ENCODE measurements at regions not wholly inside any gene's neighbourhood (a gene's known extent, or its start where the extent isn't known, plus 50 kb on each side); places are given as distances from the start of the nearest gene placed in this dataset.

DNA sequence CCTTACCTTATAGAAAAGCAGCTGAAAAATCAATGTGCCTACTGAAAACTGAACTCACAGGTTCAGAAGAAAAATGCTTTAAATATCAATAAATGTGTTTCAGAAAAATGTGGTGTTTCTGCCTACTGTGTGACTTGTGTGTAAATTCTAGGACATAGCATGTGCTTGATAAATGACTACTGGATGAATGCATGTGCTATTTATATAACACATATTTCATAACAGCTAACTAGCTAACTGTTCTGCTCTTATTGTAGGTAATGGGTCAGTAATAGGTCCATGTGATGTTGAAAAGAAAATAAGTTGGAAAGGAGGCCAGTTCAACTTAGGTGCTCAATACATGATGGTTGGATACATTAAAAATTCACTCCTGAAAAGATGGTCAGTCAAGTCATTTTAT lies 993.0 kb upstream of the LCORL start:
- no peak for FAIRE-seq

DNA sequence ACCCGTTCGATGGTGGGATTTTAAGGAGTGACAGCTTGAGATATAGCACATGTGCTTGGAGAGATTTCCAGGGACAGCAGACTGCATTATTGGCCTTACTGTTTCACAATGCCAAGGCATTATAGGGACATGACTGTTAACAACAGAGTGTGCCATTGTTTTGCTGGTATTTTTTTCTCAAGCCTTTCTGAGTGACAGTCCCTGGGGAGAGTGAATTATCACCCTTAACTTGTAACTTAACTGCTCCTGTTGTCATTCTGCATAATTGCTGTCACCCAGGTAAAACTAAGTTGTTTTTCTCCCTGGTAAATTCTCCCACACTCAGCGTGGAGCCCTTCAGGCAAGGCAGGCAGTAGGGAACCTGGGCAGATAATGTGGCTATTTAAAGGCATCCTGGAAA lies 989.2 kb upstream of the LCORL start:
- no peak for FAIRE-seq

DNA sequence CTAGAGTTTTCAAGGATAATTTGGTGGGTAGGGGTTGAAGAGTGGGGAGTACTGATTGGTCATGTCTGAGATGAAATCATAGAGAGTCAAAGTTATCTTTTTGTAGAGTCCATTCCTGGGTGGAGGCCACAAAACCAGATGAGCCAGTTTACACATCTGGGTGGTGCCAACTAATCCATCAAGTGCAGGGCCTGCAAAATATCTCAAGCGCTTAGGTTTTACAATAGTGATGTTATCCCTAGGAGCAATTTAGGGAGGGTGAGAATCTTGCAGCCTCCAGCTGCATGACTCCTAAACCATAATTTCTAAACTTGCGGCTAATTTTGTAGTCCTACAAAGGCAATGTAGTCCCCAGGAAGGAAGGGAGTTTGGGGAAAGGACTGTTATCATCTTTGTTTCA lies 988.3 kb upstream of the LCORL start:
- peak; percentile 23 for FAIRE-seq

- FAIRE-seq = no peak
Observed at GRCh38 chr4:19005211-19005610, 983.7 kb upstream of the LCORL start.

DNA sequence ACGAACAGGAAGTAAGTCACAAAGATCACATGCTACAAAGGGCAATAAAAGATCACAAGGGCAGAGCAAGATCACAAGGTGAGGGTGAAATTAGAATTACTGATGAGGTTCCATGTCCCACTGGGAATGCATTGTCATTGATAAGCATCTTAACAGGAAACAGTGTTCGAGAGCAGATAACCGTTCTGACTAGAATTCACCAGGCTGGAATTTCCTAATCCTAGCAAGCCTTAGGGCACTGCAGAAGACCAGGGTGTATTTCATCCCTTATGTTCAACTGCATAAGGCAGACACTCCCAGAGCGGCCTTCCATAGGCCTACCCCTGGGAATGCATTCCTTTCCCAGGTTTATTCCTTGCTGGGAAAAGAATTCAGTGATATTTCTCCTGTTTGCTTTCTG lies 980.6 kb upstream of the LCORL start:
- no peak for FAIRE-seq

- FAIRE-seq = no peak
Observed at GRCh38 chr4:18999595-18999994, 978.0 kb upstream of the LCORL start.

GRCh38 chr4:18981234-18981615 lies 959.7 kb upstream of the LCORL start:
- FAIRE-seq = no peak

DNA sequence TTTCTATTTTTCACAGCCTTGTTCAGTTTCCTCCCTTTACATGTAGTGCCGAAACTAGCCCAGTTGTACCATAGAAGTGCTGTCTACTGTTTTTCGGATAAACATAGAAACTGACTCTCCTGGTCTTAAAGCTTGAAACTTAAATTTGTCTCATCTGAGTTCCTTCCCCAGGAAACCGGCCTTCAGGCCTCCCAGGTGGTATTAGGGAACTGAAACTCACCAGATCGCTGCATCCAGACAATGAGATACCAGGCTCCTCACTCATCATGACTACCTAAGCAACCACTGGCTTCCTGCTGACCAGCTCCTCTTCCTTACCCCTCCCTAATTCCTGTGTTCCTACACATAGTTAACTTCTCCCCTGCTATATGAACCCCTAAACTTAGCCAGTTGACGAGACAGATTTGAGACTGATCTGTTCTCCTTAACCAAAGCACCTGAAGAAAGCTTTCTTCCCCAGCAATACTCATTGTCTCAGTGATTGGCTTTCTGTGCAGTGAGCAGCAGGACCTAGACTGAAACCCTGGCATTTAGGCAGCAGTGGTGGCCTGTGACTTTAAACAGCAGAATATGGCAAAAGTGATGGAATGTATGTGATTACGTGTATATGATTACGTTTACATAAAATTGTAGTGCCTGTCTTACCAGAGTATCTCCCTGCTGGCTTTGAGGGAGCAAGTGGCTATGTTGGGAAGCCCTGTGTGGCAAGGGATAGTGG lies 959.1 kb upstream of the LCORL start:
- no peak for FAIRE-seq

DNA sequence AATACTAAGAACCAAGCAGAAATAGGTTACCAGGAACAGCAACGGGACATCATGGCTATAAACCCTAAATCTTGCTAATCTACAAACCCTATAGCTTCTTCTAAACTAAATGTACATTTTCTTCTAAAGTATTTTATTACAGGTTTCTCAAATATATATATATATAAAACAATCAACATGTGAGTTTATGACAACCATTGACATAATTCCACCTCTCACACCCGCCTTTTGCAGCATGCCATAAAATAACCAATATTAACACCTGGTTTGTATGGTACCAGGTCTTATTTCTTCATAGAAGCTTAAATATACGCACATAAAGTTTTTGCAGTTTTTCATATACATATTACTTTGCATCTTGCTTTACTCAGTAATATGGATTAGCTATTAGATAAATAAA lies 955.3 kb upstream of the LCORL start:
- no peak for FAIRE-seq

GRCh38 chr4:18975916-18976808 lies 954.6 kb upstream of the LCORL start:
- FAIRE-seq = no peak

- no peak for FAIRE-seq
Observed at GRCh38 chr4:18973296-18973695, 951.7 kb upstream of the LCORL start.

GRCh38 chr4:18961879-18962278 lies 940.3 kb upstream of the LCORL start:
- no peak for FAIRE-seq

DNA sequence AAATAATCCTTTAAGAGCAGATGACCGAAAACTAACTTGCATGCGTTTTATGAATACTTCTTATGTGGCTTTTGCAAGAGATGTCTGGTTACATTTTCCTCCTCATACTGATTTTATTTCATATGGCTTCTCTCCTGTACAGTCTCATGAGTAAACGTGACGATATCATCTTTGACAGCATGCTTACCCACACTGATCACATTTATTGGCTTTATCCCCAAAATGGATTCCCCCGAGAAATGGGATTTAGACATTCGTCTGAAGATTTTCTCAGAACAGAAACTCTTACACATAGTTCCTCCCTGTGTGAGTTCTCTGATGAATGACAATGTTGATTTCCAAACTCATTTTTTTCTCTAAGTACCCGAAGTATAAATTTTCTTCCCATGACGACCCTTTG lies 939.7 kb upstream of the LCORL start:
- no peak for FAIRE-seq

DNA sequence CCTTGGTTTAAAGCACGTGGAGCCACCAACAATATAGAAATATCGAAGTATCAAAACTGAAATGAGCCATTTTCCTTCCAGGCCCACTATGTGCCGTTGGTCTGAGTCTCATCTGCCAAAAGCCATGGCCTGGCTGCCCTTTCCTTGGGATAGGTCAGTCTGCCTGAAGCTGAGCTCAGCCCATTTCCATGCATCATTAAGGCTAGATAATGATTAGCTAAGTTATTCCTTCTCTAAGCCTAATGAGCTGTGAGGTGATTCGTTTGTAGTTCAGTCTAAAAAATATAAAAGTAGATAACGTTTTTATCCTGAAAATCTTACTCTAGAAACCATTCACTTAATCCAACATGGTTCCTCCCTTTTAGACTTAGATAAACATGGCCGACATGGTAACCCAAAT lies 936.2 kb upstream of the LCORL start:
- FAIRE-seq = no peak

GRCh38 chr4:18954538-18954937 lies 933.0 kb upstream of the LCORL start:
- peak; percentile 58 for FAIRE-seq

GRCh38 chr4:18953613-18954012 lies 932.1 kb upstream of the LCORL start:
- no peak for FAIRE-seq

DNA sequence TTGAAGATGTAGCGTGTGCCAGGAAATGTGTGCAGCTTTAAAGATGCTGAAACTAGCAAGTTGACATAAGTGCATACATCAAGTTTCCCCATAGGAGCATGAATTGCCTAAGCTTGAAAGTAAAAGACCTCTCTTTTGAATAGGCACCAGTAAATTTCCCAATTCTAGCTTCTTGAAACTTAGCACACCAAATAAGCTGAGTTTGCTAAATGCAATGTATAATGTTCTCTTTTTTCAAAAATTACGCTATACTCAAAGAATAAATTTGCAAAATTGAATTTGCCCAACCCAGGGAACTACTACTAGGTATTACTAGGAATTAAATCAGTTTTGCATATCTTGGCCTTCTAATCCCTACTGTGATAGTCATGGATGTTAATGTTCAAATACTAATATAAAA lies 923.9 kb upstream of the LCORL start:
- FAIRE-seq = no peak

- FAIRE-seq = no peak
Observed at GRCh38 chr4:18942874-18943273, 921.3 kb upstream of the LCORL start.

DNA sequence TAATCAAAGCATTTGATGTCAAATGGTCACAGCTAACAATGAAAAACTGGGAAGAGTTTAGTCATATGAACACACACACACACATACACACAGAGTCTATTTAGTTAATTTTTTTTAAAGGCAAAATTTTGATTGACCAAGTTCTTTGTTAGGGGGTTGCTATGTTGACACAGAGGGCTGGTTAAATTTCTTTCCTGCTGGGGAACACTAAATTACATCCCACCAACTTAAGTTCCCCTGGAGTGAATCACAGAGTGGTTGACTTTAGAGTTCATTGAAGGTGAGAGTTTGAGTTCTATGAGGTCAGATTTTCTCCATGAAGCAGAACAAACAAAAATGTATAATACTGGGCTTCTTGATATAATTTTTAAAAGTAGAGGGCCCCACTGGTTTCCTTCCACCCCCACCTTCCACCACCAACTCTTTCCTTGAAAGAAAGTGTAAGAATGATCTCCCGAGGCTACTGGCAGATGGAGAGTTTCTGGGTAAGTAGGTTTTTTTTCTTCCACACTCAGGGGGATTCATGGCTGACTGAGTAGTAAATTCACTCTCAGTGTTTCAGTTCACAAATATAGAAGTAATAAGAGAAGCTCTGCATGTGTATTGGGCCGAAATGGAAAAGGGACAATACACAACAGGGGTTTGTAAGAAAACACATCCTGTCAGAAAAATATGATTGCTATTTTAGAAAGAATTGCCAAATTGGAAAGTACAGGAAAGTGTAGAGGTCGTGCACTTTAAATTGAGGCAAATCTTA lies 917.0 kb upstream of the LCORL start:
- FAIRE-seq = no peak

DNA sequence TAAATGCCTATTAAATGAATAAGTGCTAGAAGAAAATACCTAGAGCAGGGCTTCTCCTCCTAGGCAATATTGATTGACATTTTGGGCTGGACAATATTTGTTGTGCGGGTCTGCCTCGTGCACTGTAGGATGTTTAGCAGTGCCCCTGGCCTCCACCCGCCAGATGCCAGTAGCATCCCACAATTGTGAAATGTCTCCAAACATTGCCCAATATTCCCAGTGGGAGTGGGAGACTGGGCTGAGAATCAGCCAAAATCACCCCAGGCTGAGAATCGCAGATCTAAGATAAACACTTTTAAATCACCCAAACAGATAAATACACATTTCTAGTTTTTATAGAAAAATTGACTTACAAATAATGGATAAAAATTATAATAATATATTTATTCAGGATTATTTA lies 916.2 kb upstream of the LCORL start:
- FAIRE-seq = no peak

- FAIRE-seq = no peak
Observed at GRCh38 chr4:18937080-18937479, 915.5 kb upstream of the LCORL start.

- FAIRE-seq = no peak
Observed at GRCh38 chr4:18935659-18936345, 914.2 kb upstream of the LCORL start.

DNA sequence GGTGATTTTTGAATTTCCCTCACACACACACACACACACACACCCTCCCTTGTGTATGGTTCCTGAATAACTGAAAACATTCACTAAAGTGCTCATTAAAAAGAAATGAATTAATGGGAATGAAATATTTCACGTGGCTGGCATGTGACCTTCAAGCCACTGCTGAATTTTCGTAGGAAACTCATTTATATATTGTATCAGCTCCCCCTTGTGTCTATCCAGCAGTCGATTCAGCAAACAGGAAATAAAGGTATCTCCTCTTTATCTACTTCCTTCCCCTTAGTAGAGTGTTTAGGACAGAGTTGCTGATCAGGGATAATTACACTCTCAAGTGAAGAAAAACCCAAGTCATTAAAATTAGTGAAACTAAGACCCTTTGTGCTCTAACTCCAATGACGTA lies 912.6 kb upstream of the LCORL start:
- peak; percentile 50 for FAIRE-seq

All from endometrium (tissue), 2 donors.